ENCODE measurements at regions not wholly inside any gene's neighbourhood (a gene's known extent, or its start where the extent isn't known, plus 50 kb on each side); places are given as distances from the start of the nearest gene placed in this dataset.

DNA sequence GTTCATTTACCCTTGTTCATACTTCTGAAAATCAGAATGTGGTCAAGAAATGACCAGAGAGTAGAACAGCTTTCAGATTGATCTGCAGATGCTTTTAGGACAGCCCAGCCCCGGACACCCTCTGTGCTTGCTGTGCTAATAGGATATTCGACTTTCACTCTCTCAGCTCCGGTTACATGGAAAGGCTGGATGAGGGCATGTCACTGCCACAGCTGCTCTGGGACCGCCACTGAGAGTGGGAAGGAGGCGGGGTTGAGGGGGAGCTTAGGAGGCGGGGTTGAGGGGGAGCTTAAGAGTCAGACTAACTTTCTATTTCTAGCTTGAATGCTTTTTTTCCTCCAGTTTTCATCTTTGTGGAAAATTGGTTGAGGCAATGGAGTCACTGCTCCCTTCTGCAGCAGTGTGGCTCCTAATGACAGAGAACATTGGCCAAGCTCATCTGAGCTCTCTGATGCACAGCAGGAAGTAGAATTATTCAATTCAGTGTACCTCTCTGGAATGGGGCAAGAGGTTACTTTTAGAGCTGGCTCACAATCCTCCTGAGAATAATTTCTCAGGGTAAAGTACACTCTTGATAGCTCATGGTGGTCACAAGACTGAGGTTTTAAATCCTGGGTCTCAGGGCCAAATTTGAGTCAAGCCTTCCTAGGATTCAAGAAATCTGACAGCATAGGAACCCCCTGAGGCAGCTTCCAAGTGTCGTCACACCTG, 74.6 kb upstream of the NPAS1 start:
- peak; percentile 41 for DNase-seq (ENCODE audit: low spot score)

DNA sequence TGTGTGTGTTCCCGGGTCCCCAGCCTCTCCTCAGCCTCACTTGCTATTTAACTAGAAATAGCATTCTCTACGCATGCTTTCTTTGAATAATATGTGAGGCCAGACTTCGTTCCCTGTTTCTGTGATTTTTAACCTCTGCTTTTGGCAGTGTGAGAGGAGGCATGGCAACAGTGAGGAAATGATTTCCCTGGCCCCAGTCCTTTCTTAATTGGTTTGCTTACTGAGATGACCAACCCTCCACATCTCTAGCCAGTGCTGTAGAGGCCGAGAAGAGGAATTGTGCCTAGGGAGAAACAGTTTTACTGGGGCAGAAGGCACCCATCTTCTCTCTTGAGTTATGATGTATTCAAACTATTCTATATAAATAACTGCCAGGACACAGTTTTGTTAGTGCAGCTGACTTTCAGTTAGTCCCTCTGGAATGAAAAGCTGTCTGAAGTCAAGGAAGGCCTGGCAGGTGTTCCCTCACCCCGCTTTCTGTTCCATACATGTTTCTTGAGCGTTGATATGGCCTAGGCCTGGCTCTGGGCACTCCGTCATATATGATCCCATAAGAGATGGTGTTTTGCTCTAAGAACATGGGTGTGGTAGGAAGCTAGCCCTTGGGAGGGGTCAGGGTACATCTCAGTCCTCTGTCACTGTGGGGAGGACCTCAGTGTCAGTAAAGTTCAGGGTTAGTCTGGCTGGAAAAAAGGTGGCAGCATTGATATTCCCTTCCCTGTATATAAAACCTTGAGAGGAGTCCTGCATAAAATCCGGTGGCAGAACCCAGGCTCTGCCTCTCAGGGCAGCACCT, 73.7 kb upstream of the NPAS1 start:
- no peak for DNase-seq (ENCODE audit: low spot score)

DNA sequence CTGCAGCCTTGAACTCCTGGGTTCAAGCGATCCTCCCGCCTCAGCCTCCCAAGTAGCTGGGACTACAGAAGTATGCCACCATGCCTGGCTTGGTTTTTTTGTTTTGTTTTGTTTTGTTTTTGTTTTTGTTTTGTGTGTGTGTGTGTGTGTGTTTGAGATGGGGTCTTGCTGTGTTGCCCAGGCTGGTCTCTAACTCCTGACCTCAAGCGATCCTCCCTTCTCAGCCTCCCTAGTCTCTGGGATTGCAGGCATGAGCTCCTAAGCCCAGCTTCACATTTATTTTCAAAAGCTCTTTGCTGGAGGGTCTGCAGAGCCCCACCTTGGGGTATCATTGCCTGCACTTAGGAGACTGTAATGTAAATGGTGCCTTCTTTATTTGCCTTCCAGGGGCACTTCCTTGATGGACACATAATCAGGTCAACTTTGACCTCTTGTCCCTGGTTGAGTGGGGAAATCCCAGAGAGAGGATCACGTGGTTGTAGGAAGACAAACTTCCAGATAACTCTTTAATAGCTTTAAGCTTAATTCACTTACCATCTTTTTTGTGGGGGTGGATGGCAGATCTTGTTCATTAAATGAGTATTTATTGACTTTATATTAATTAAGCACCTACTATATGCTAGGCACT, 72.9 kb upstream of the NPAS1 start:
- DNase-seq (ENCODE audit: low spot score), result no peak

DNA sequence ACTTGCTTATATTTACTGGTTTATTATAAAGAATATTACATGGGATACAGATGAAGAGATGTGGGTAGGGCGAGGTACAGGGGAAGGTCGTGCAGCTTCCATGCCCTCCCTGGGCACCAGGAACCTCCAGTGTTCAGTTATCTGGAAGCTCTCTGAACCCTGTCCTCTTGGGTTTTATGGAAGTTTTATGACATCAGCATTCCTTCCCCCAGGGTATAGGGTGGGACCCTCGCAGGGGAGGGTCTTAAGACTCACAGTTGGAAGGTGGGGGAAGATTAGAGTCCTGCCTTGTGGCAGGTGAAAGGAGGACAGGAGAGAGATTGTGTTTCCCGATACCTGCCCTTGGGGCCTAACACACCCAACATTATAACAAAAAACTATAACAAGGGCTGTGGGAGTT, 71.8 kb upstream of the NPAS1 start:
- DNase-seq (ENCODE audit: low spot score), result no peak

DNA sequence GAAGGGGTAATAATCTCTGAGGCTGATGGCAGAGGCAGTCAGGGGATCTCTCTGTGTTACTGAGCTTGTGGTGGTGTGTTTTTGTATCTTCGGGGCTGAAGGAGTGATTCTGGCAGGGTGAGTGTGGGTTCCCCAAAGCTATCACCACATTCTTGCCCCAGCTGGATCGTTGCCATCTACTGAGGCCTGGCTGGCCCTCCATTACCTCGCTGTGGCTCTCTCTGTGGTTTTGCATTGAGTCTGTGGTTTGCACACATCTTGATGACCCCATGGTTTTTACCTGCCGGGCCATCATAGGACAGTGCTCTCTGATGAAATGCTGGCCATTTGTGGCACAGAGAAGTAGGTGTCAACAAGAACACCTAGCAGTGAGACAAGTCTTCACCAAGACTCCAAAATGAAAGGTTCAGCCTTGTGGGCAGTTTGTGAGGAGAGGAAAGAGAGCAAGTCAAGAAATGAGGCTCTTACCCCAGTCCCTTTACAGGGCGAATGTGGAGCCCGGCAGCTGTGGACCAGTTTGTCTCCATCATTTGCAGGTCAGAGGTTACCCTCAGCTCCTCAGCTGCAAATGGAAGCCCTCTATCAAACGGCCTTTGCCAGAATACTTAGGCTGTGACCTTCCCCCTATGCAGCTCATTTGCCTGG, 69.0 kb upstream of the NPAS1 start:
- DNase-seq (ENCODE audit: low spot score), result no peak

DNA sequence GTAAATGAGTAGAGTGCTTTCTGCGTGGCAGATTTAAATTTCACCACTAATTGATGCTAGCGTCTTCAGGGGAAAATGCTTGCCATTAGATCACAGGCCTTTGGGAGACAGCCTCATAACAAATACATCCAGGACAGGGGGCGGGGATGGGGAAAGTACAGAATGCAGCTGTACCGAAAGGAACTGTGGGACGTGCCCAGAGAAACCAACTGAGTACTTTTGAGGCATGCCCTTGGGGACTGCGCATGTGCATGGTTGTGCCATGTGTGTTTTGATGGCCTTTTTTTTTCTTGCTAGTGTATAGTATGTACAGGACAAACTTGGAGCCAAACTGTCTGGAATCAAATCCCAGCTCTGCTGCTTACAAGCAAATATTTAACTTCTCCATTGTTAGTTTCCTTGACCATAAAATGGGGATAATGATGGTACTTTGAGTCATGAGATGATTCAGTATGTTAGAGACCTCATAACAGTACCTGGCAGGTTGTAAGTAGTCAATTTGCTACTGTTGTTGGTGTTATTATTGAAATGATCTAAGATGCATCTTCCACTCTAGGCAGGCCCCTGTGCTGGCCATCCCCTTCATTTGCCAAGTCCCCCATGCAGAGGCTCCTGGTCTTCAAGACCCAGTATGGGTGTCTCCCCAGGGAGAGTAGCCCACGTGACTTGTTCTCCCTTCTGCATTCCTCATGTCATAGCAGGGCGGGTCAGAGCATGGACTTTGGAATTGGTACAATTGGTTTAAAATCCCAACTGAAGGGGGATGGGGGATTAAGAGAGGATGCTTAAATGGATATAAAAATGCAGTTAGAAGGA, 68.3 kb upstream of the NPAS1 start:
- DNase-seq (ENCODE audit: low spot score), result peak; percentile 60

DNA sequence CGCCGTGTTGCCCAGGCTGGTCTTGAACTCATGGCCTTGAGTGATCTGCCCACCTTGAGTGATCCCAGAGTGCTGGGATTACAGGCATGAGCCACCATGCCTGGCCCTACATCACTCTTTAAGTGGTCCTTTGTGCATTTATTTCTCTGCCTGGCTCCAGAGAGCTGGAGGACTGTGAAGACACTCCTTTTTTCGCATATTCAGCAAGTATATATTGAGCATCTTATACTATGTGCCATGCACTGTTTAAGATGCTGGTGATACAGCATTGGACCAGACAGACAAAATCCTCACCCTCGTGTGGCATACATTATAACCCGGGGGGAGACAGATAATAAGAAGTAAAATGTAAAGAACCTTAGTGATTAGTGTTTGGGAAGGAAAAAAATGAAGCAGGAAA, 66.8 kb upstream of the NPAS1 start:
- no peak for DNase-seq (ENCODE audit: low spot score)

DNA sequence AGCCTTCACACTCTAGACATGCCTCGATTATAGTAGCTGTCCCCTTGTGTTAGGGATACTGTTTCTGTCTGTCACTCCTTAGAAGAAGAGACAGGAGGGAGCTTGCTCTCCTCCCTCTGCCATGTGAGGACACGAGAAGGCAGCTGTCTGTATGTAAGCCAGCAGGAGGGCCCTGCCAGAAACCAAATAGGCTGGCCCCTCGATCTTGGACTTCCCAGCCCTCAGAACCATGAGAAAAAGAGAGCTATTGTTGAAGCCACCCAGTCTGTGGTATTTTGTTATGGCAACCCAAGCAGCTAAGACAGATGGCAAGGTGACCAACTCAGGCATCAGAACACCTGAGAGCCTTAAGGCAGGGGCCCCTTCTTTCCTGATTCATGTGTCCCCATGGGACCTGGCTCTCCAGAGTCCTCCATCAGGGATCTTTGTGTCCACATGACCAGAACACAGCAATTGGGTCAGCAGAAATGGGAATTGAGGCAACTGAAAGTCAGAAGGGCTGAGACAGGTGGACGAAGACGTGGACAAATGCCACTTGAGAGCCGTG, 65.6 kb upstream of the NPAS1 start:
- no peak for DNase-seq (ENCODE audit: low spot score)

DNA sequence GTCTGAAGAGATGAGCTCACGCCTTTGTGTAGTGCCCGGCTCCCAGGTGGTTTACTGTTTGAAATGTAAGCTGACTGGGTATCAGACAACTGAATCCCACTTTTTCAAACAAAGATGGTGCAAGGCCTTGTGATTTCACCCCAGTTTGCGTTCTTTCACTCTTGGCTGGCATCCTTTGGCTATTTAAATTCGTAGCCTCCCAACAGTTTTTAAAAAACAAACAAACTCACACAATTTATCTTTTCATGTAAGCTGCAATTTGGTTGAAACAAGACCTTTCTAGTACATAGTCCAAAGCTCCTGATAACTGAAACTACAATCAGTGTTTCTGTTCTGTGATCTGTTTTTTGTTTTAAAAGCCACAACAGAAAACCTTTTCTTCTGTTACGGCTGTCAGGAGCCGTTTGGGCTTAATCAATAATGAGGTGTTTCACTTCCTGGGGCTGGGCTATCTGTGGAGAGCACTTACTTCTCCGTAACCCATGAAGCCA, 65.1 kb upstream of the NPAS1 start:
- no peak for DNase-seq (ENCODE audit: low spot score)

DNA sequence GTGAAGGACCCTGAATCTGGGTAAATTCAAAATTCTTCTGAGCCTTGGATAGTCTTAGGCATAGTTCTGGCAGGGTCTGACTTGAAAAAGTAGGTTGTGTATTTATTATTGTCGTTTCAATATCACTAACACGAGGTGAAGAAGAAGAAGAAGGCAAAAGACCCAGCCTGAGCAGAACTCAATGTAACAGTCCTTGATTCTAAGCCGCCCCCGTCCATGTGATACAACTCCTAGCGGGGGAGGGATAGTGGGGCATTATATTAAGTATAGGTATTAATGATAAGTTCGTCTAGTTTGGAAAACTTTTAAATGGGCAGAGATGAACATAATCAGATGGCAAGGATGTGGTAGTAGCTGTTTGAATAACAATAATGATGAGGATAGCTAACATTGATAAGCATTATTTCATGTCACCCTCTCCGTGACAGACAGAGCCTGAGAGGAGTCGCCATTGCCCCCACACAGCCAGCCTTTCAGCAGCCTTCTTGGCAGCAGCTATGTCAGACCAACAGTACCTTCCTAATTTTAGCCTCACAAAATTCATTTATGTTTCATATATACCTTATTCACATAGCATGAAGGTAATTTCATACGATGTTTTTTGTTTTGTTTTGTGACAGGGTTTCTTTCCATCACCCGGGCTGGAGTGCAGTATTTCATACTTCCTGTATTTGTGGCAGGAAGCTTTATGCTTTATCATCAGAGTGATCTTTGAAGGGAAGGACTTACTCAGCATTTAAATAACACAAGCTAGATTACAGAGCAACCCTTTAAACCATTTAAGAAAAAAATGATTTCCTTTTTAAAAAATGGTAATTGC, 64.4 kb upstream of the NPAS1 start:
- peak; percentile 43 for DNase-seq (ENCODE audit: low spot score)

DNA sequence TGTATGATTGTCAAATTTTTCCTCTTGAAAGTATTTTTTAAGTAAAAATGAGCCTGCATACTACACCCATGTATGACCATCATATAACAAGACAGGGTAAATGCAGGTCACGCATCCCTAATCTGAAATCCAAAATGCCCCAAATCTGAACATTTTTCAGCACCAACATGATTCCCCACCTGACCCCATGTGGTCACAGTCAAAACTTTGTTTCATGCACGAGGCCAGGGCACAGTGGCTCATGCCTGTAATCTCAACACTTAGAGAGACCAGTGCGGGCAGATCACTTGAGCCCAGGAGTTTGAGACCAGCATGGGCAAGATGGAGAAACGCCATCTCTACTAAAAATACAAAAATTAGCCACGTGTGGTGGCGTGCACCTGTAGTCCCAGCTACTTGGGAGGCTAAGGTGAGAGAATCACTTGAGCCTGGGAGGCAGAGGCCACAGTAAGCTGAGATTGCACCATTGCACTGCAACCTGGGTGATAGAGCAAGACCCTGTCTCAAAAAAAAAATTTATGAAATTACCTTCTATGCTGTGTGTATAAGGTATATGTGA, 63.7 kb upstream of the NPAS1 start:
- no peak for DNase-seq (ENCODE audit: low spot score)

DNA sequence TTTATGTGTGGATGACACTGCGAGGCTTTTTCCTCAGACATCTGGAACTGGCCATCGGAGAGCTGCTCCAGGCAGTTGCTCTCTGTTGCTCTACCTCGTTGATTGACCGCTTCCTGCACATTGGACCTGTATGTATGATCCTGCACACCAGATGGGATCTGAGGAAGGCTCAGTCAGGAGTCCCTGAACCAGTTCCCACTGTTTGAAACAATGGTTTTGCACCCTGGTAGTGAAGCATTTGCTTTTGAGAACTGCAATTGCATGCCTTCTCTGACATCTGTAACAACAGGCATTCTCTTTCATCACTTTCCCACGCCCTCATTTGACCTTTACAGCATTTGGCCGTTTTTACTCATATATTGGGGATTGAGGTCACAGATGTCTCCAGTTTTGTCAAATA, 61.1 kb upstream of the NPAS1 start:
- DNase-seq (ENCODE audit: low spot score), result no peak

DNA sequence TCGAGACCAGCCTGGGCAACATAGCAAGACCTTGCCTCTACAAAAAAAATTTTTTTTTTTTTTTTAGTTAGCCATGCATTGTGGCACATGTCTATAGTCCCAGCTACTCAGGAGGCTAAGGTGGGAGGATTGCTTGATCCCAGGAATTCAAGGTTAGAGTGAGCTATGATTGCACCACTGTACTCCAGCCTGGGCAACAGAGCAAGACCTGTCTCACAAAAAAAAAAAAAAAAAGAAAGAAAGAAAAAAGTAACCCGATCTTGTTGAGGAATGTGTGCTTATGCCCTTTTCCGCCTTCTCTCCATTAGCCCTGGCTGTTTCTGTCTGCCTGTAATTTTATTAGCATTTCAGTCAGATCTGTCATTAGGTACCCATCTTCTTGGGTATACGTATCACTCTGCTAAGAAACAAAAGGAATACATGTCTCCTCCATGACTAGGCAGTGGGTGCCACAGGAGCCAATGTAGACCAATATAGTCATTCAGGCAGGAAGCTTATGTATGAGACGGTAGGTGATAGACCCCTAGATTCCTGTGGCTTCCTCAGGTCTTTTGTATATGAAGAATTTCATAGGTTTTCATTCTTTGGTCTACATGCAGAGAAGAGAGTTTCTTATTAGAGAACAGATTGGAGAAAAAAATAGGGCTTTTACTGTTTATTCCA, 59.6 kb upstream of the NPAS1 start:
- DNase-seq (ENCODE audit: low spot score), result no peak

DNA sequence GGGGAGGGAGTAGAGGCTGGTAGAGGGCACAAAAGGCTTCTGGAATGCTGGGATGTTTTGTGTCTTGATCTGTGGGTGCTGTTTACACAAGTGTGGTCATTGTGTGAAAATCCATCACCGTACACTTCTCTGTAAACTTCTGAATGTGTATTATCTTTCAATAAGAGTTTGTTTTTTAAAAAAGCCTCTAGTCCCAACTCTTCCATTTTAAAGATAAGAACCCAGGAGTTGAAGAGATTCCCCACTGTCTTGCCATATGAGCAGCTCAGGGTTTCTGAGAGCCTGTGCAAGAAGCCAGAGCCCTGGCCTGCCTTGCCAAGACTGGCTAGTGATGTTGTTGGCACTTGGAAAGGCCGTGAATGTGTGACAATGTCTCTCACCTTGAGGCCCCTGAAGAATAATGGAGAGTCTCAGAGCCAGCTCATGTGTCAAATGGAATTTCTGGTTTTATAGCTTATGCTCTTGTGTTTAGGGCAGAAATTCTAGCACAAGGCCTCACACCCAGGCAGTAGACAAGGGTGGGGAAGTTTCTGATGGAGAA, 57.5 kb upstream of the NPAS1 start:
- DNase-seq (ENCODE audit: low spot score), result no peak

DNA sequence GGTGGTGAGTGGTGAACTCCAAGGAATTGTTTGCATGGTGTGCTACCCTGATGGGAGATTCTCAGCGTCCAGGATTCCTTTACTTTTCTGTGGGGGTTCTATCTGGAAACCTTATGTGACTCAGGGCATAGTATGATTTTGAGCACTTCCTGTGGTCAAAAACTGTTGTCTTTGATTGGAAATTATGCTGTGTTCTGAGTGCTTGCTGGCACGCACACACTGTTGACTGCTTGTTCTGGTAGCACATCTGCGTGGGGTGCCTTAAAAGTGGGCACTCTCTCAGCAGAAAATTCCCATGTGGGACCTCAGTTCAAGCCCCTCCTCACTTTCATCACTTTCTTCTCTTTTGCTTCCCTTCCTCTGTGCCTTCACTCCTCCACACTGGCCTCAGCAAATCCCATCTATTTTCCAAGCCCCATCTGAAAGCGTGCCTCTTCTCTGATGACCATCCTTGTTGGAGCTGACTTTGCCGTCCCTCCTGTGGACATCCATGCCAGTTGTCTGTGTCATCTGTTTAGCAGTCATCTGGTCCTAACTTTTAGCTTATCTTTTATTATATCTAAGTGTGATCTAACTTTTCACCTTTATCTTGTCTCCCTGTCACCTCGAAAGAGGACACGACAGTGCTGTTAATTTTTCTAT, 56.4 kb upstream of the NPAS1 start:
- no peak for DNase-seq (ENCODE audit: low spot score)

DNA sequence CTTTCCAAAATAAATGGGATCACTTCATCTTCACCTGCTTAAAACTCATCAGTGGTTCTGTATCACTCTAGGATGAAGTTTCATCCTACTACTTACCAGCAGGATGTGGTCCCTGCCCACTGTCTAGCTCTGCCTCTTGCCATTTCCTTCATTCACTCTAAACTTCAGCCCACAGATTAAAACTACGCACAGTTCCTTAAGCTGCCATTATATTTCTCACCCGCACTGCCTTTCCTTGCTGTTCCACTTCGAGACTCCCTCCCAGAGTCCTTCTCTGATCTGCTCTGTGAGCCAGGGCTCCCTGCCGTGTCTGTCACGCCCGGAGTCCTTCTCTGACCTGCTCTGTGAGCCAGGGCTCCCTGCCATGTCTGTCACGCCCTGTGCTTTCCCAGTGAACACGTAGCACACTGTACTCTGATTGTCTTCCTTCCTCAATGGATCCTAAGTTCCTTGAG, 52.0 kb upstream of the NPAS1 start:
- DNase-seq (ENCODE audit: low spot score), result no peak

Data from SW480 (cell line).